ENCODE measurements at regions not wholly inside any gene's neighbourhood (a gene's known extent, or its start where the extent isn't known, plus 50 kb on each side); places are given as distances from the start of the nearest gene placed in this dataset.

GRCh38 chr13:73673931-73674330 lies 460.3 kb downstream of the KLF12 start:
- TF ChIP-seq SIN3A (IDR thresholded peaks at IDR 0.05; ENCODE audit: borderline replicate concordance, insufficient read depth, low read length) (no peak), REST (IDR thresholded peaks at IDR 0.05; ENCODE audit: insufficient read depth in 1 of 2, low read depth in 2 of 2, low read length in 2 of 2) (no peak), FOXP2 (optimal IDR thresholded peaks at IDR 0.05; ENCODE audit: borderline replicate concordance, extremely low read depth, extremely low read length, insufficient read depth) (no peak), POLR2AphosphoS5 (IDR thresholded peaks at IDR 0.05; ENCODE audit: low read depth, low read length) (no peak), TAF1 (IDR thresholded peaks at IDR 0.05; ENCODE audit: borderline replicate concordance, insufficient read depth, low read length) (no peak)

- no peak for TF ChIP-seq REST (IDR thresholded peaks at IDR 0.05; ENCODE audit: insufficient read depth in 1 of 2, low read depth in 2 of 2, low read length in 2 of 2)
- no peak for TF ChIP-seq FOXP2 (optimal IDR thresholded peaks at IDR 0.05; ENCODE audit: borderline replicate concordance, extremely low read depth, extremely low read length, insufficient read depth)
- no peak for TF ChIP-seq SIN3A (IDR thresholded peaks at IDR 0.05; ENCODE audit: borderline replicate concordance, insufficient read depth, low read length)
- TF ChIP-seq POLR2AphosphoS5 (IDR thresholded peaks at IDR 0.05; ENCODE audit: low read depth, low read length), result no peak
- no peak for TF ChIP-seq TAF1 (IDR thresholded peaks at IDR 0.05; ENCODE audit: borderline replicate concordance, insufficient read depth, low read length)
Measured at GRCh38 chr13:73672492-73672891, 461.7 kb downstream of the KLF12 start.

- TF ChIP-seq REST (IDR thresholded peaks at IDR 0.05; ENCODE audit: insufficient read depth in 1 of 2, low read depth in 2 of 2, low read length in 2 of 2), result no peak
- no peak for TF ChIP-seq SIN3A (IDR thresholded peaks at IDR 0.05; ENCODE audit: borderline replicate concordance, insufficient read depth, low read length)
- no peak for TF ChIP-seq TAF1 (IDR thresholded peaks at IDR 0.05; ENCODE audit: borderline replicate concordance, insufficient read depth, low read length)
- no peak for TF ChIP-seq FOXP2 (optimal IDR thresholded peaks at IDR 0.05; ENCODE audit: borderline replicate concordance, extremely low read depth, extremely low read length, insufficient read depth)
- no peak for TF ChIP-seq POLR2AphosphoS5 (IDR thresholded peaks at IDR 0.05; ENCODE audit: low read depth, low read length)
Measured at GRCh38 chr13:73671732-73672131, 462.5 kb downstream of the KLF12 start.

GRCh38 chr13:73671011-73671410 lies 463.2 kb downstream of the KLF12 start:
- TF ChIP-seq POLR2AphosphoS5 (IDR thresholded peaks at IDR 0.05; ENCODE audit: low read depth, low read length) (no peak), SIN3A (IDR thresholded peaks at IDR 0.05; ENCODE audit: borderline replicate concordance, insufficient read depth, low read length) (no peak)

- TF ChIP-seq POLR2AphosphoS5 (IDR thresholded peaks at IDR 0.05; ENCODE audit: low read depth, low read length), result no peak
- no peak for TF ChIP-seq REST (IDR thresholded peaks at IDR 0.05; ENCODE audit: insufficient read depth in 1 of 2, low read depth in 2 of 2, low read length in 2 of 2)
- no peak for TF ChIP-seq SIN3A (IDR thresholded peaks at IDR 0.05; ENCODE audit: borderline replicate concordance, insufficient read depth, low read length)
- TF ChIP-seq TAF1 (IDR thresholded peaks at IDR 0.05; ENCODE audit: borderline replicate concordance, insufficient read depth, low read length), result no peak
- no peak for TF ChIP-seq FOXP2 (optimal IDR thresholded peaks at IDR 0.05; ENCODE audit: borderline replicate concordance, extremely low read depth, extremely low read length, insufficient read depth)
Measured at GRCh38 chr13:73667756-73668155, 466.4 kb downstream of the KLF12 start.

All from PFSK-1 (cell line).